CD4-positive, alpha-beta T cell treated with Interleukin-6 for 4 hours (primary cell): ENCODE measurements at regions not wholly inside any gene's neighbourhood (a gene's known extent, or its start where the extent isn't known, plus 50 kb on each side); places are given as distances from the start of the nearest gene placed in this dataset.
"Not testable (repeated sequence)": the region's sequence is repeated elsewhere in the genome, so short reads cannot be mapped to it uniquely, and the experiment has no call there.

Source experiments
- DNase-seq: peaks from one replicate; pipeline ENCODE4 v3.0.0-alpha.2; 2020; ENCODE audit warnings: mixed read lengths

DNA sequence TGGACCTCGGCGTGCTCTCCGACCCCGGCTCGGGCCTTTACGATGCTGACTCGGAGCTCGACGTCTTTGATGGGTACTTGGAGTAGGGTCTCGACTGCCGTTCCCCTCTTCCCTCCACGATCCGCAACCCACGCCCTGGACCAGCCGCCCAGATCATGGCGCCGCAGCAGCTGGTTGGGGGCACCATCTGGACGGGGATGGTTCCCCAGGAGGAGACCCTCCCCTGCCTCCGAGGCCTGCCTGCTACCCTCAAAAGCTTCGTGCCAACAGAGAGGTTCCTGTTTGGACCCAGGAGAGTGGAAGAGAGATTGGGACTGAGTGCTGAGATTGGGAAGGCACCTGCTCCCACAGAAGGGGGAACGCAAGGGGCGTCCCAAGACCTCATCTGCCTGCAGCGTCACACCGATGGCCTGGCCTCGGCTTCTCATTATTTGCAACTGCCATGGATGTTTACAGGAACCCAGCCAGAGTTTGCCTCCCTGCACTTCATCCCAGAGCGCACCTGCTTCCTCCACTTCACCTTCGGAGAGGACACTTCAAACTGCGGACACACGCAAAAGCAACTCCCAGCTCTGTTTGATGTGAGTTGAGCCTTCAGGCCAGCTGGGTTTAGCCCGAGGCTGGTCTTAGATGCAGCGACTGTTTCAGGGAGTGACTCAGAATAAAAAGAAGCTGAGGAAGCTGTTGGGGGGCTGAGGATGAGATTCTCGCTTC lies 58.9 kb downstream of the GOLGA6L7 start:
- peak; percentile 58 for DNase-seq

DNA sequence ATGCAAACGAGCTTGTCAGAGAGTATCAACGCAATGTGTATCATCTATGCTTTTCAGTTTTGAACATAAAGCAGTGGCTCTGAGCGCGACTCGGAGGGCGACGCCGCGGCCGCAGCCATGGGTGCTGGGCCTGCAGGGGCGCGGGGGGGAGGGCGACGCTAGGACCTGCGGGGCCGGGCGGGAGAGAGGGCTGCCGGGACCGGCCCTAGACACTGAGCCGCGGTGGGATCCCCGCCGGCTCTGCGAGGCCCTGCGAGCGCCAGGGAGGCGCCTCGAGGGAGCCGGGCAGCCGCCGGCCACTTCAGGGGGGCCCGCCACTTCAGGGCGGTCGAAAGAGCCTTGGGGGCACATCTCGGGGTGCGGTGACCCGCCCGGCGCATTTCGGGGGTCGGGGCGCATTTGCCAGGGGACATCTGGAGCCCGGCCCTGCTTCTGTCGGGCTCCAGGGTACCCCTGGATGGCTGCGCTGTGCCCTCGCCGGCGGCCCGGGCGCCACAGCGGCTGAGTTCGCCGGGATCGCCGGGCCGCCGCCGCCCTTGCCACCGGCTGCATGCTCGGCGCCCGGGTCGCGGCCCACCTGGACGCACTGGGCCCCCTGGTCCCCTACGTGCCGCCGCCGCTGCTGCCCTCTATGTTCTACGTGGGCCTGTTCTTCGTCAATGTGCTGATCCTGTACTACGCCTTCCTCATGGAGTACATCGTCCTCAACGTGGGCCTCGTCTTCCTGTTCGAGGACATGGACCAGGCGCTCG lies 59.6 kb downstream of the GOLGA6L7 start:
- DNase-seq, result not testable (repeated sequence)

- DNase-seq, result not testable (repeated sequence)
Observed at GRCh38 chr15:28788176-28788575, 60.3 kb downstream of the GOLGA6L7 start.

GRCh38 chr15:28786521-28786920 lies 61.9 kb downstream of the GOLGA6L7 start:
- DNase-seq, result no peak

GRCh38 chr15:28784347-28785163 lies 63.9 kb downstream of the GOLGA6L7 start:
- not testable (repeated sequence) for DNase-seq

GRCh38 chr15:28783873-28784272 lies 64.6 kb downstream of the GOLGA6L7 start:
- DNase-seq, result no peak

GRCh38 chr15:28783466-28783865 lies 65.0 kb downstream of the GOLGA6L7 start:
- no peak for DNase-seq

GRCh38 chr15:28778397-28778796 lies 66.2 kb upstream of the GOLGA8M start:
- DNase-seq, result not testable (repeated sequence)

GRCh38 chr15:28772857-28773256 lies 60.6 kb upstream of the GOLGA8M start:
- not testable (repeated sequence) for DNase-seq
